HEK293 (cell line): ENCODE measurements at regions not wholly inside any gene's neighbourhood (a gene's known extent, or its start where the extent isn't known, plus 50 kb on each side); places are given as distances from the start of the nearest gene placed in this dataset.

Experiments
- ZBTB8A ChIP-seq: fragments of 450-650 bp; formaldehyde crosslinking; IDR thresholded peaks from 2 replicates; pipeline ENCODE4 v1.5.1; 2016; ENCODE audit warnings: missing biosample characterization, missing genetic modification characterization
- ZNF174 ChIP-seq: fragments of 450-650 bp; formaldehyde crosslinking; IDR thresholded peaks from 2 replicates; pipeline ENCODE4 v1.5.0; 2017; ENCODE audit warnings: missing biosample characterization, mild to moderate bottlenecking, missing genetic modification characterization
- ZNF792 ChIP-seq: fragments of 450-650 bp; formaldehyde crosslinking; IDR thresholded peaks from 2 replicates; pipeline ENCODE4 v1.5.1; 2016; ENCODE audit warnings: missing biosample characterization, missing genetic modification characterization
- TF ChIP-seq, protein P1 (sequence below): fragments of 450-650 bp; formaldehyde crosslinking; IDR thresholded peaks from 2 replicates; pipeline ENCODE4 v1.5.1; 2016; ENCODE audit warnings: missing biosample characterization, missing genetic modification characterization
- TF ChIP-seq, protein P2 (sequence below): fragments of 450-650 bp; formaldehyde crosslinking; optimal IDR thresholded peaks from 2 replicates; pipeline ENCODE3; 2016; ENCODE audit warnings: missing biosample characterization, mild to moderate bottlenecking, missing genetic modification characterization
- TF ChIP-seq, protein P3 (sequence below): fragments of 450-650 bp; formaldehyde crosslinking; IDR thresholded peaks from 2 replicates; pipeline ENCODE4 v1.5.1; 2016; ENCODE audit warnings: missing biosample characterization, missing genetic modification characterization

DNA sequence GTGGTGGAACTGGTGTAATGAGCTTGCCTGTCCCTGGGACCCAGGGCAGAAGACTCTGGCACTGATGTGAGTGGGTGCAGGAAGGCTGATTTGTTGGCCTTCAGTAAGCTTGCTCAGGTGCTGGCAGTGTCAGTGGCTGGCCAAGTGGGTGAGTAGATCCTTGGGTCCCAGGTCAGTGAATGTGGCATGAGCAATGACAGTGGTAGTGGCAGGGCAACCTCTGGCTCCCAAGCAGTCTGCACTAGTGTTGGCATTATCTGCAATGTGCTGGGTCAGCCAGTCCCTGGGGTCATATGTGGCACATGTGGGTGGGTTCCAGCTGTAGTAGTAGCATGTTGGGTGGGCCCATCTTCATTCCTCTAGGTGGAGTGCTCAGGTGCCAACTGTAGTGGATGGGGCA is 640.9 kb upstream of the GRM3 start:
- TF ChIP-seq, protein P1, sequence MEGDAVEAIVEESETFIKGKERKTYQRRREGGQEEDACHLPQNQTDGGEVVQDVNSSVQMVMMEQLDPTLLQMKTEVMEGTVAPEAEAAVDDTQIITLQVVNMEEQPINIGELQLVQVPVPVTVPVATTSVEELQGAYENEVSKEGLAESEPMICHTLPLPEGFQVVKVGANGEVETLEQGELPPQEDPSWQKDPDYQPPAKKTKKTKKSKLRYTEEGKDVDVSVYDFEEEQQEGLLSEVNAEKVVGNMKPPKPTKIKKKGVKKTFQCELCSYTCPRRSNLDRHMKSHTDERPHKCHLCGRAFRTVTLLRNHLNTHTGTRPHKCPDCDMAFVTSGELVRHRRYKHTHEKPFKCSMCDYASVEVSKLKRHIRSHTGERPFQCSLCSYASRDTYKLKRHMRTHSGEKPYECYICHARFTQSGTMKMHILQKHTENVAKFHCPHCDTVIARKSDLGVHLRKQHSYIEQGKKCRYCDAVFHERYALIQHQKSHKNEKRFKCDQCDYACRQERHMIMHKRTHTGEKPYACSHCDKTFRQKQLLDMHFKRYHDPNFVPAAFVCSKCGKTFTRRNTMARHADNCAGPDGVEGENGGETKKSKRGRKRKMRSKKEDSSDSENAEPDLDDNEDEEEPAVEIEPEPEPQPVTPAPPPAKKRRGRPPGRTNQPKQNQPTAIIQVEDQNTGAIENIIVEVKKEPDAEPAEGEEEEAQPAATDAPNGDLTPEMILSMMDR (tag by site-specific recombination) = no peak
- TF ChIP-seq ZBTB8A (tag by site-specific recombination) = no peak
- TF ChIP-seq, protein P2, sequence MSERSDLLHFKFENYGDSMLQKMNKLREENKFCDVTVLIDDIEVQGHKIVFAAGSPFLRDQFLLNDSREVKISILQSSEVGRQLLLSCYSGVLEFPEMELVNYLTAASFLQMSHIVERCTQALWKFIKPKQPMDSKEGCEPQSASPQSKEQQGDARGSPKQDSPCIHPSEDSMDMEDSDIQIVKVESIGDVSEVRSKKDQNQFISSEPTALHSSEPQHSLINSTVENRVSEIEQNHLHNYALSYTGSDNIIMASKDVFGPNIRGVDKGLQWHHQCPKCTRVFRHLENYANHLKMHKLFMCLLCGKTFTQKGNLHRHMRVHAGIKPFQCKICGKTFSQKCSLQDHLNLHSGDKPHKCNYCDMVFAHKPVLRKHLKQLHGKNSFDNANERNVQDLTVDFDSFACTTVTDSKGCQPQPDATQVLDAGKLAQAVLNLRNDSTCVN (tag by site-specific recombination) = no peak
- no peak for TF ChIP-seq ZNF174 (tag by site-specific recombination)
- TF ChIP-seq ZNF792 (tag by site-specific recombination) = no peak
- TF ChIP-seq, protein P3, sequence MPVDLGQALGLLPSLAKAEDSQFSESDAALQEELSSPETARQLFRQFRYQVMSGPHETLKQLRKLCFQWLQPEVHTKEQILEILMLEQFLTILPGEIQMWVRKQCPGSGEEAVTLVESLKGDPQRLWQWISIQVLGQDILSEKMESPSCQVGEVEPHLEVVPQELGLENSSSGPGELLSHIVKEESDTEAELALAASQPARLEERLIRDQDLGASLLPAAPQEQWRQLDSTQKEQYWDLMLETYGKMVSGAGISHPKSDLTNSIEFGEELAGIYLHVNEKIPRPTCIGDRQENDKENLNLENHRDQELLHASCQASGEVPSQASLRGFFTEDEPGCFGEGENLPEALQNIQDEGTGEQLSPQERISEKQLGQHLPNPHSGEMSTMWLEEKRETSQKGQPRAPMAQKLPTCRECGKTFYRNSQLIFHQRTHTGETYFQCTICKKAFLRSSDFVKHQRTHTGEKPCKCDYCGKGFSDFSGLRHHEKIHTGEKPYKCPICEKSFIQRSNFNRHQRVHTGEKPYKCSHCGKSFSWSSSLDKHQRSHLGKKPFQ = no peak
